SK-N-SH (cell line): ENCODE measurements at regions not wholly inside any gene's neighbourhood (a gene's known extent, or its start where the extent isn't known, plus 50 kb on each side); places are given as distances from the start of the nearest gene placed in this dataset.

Experiments used
- EP300 ChIP-seq, 2 experiments: IDR thresholded peaks; 2 replicates each; pipeline versions ENCODE4 v1.4.0 to v1.6.1; 2012; ENCODE audit warnings: borderline replicate concordance in 1 of 2, low read depth in 1 of 2, low read length in 1 of 2
- EZH2phosphoT487 ChIP-seq: fragments of 200-600 bp; sonication (generic); IDR thresholded peaks from 2 replicates; pipeline ENCODE4 v1.6.1; 2017; ENCODE audit warnings: low read depth, mixed run types, mild to moderate bottlenecking, antibody characterized with exemption, moderate library complexity, borderline replicate concordance
- REST ChIP-seq: IDR thresholded peaks from 2 replicates; pipeline ENCODE4 v1.6.1; 2012; ENCODE audit warnings: mild to moderate bottlenecking, low read depth, low read length, moderate library complexity
- SIN3A ChIP-seq: IDR thresholded peaks from 2 replicates; pipeline ENCODE4 v1.6.1; 2012; ENCODE audit warnings: low read depth, mild to moderate bottlenecking, low read length, moderate library complexity, borderline replicate concordance
- USF2 ChIP-seq: fragments of 150-350 bp; IDR thresholded peaks from 2 replicates; pipeline ENCODE4 v1.6.1; 2017; ENCODE audit warnings: antibody characterized with exemption, low read length, low read depth, borderline replicate concordance

DNA sequence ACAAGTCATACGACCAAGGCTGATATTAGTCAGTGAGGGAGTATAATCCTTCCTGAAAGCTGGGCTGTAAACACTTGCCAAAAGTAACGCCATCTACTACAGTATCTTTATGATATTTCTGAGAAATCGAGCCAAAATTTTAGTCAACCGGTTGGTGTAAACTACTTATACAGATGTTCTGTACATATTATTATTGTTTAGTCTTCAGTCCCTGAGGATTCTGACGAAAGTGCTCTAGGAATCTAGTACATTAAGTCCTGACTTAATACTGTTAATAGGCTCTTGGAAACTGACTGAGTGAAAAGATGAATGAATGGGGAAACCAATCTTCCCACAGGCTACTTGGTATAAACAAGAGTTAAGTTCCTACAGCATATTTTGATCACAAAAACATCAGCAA lies 274.3 kb downstream of the USP25 start:
- TF ChIP-seq SIN3A (no peak), USF2 (no peak), EP300 (IDR thresholded peaks at IDR 0.05; ENCODE audit: borderline replicate concordance in 1 of 2, low read depth in 1 of 2, low read length in 1 of 2) (no peak), EZH2phosphoT487 (no peak), REST (no peak)
